ENCODE measurements at regions not wholly inside any gene's neighbourhood (a gene's known extent, or its start where the extent isn't known, plus 50 kb on each side); places are given as distances from the start of the nearest gene placed in this dataset.

- no peak for DNase-seq
Observed at GRCh38 chr10:113379091-113379490, 173.8 kb upstream of the HABP2 start.

DNA sequence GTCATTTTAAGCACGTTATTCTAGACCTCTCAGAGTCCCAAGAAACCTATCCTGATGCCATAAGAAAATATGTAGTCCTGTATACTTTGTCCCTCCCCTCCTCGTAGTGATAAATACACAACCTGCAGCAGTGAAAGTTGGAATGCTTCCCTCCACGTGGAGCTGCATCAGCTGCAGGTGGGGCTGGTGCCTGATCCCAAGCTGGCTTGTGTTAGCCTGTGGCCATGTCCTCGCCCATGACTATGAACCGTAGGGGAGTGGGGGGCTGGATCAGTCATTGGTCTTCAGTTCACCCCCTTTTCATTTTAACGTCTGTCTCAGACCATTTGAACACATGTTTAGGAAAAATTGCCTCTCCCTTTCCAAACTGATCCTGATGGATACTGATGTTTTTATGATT, 171.4 kb upstream of the HABP2 start:
- no peak for DNase-seq

DNA sequence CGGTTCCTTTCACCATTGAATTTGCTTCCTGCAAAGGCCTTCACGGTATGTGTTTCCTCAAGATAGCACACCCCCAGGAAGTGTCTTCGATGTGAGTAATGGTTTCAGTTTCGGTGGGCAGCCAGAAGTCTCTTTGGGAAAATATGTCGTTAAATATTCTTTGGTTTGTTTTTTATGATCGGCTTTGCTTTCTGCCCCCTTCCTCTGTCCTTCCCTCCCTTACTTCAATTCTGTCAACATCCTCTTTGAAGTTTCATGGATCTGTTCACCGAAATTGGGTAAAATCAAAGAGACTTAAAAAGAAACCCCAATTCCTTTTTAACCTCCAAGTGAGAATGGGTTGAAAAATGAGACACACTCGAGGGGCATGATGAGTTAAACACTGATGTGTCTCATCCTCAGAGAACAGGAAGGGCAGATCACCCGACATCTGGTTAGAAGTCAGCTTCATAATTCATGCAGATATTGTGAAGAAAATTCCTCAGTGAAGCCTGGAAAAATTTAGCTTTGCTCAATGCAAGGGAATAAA, 170.8 kb upstream of the HABP2 start:
- DNase-seq, result no peak

GRCh38 chr10:113382691-113383090, 170.2 kb upstream of the HABP2 start:
- DNase-seq, result no peak

DNA sequence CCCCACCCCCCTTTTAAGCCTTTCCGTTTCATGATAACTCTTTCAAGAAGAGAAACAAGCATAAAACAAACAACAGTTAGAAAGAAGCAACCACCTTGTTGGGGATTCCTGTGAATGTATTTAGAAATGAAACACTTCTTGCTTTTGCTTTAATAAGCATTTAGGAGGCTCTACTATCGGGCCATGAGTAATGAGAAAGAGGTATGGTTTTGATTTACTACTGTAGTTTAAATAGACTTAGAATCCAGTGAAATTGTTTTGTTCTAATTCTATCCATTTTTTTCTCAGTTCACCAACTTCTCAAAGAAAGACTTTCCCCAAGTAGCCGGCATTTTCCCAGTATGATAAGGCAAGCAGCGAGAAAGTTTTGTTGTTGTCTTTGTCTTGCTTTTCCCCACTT, 168.7 kb upstream of the HABP2 start:
- no peak for DNase-seq

- peak; percentile 26 for DNase-seq
Observed at GRCh38 chr10:113385021-113385999, 167.5 kb upstream of the HABP2 start.

- DNase-seq, result no peak
Observed at GRCh38 chr10:113386005-113386404, 166.8 kb upstream of the HABP2 start.

DNA sequence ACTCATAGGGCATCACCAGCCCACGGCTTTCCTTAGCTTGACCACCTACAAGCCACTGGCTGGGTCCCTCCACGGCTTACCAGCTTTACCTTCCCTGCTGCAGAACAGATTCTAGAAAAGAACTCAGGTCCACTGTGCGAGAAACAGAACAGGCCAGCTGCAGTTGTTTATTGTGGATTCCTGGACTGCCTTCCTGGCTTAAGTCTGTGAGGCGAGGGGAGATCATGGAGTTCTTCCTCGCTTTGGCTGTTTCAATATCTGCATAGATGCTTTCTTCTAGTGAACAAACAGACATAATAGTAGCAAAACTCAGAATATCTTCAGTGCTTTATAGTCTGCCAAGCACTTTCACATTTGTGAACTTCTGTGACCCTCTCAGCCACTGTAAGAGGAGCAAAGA, 162.9 kb upstream of the HABP2 start:
- no peak for DNase-seq

DNA sequence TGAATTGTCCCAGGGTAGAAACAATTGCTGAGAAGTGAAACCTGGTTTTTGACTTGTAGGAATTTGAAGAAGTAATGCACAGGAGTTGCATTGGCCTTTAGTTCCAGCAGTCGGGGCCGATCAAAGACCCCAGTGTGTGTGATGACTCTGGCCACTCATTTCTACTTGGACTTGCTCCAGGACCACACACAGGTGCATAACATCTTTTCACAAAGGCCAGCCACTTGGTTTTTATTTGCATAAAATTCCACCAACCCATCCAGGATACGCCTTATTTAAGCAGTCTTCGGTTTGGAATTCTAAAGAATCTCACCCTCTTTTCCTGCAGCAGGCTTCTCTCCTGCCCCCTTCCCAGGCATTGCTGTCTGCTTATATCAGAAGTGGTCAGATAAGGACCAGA, 162.0 kb upstream of the HABP2 start:
- no peak for DNase-seq

GRCh38 chr10:113397047-113397446, 155.8 kb upstream of the HABP2 start:
- no peak for DNase-seq

- no peak for DNase-seq
Observed at GRCh38 chr10:113399065-113399464, 153.8 kb upstream of the HABP2 start.

DNA sequence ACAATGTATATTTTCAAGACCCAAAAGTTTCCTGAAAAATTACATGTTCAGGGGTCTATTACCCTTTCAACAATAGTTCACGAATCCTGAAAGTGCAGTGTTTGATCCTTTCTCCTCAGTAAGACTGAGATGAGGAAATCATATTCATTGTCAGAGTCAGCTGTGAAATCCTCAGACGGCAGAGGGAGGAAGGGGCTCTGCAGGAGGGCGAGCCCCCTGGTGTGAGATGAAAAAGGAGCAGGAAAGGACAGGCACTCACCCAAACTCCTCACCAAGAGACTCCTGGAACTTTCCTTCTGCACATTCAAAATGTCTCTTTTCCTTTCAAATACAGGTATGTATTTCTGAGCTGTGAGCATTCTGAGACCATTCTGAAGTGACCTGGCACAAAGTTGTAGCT, 150.3 kb upstream of the HABP2 start:
- DNase-seq, result no peak

GRCh38 chr10:113407218-113407617, 145.6 kb upstream of the HABP2 start:
- DNase-seq, result no peak

- no peak for DNase-seq
Observed at GRCh38 chr10:113409175-113409574, 143.7 kb upstream of the HABP2 start.

DNA sequence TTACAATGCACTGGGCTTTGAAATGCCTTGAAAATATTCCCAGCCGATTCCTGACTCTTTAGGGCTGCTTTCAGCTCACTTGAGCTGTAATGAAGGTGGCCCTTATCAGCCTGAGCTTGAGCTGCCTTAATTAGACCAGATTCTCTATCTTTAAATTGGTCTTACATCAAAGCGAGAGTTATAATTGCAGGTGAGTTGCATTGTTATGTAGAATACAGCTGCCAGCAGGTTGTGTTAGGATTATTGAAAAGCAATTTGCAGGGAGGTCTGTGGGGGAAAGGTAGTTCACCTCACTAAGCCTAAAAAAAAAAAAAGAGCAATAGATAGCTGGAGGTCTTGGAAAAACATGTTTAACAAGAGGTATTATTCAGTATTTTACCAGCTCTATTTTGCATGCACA, 142.2 kb upstream of the HABP2 start:
- no peak for DNase-seq

DNA sequence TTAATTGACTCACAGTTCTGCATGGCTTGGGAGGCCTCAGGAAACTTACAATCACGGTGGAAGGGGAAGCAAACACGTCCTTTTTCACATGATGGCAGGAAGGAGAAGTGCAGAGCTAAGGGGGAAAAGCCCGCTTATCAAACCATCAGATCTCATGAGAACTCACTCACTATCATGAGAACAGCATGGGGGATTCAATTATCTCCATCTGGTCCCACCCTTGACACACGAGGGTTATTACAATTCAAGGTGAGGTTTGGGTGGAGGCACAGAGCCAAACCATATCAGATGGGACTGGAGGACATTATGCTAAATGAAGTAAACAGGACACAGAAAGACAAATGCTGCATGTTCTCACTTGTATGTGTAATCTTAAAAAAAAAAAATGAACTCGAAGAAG, 141.4 kb upstream of the HABP2 start:
- DNase-seq, result no peak

- no peak for DNase-seq
Observed at GRCh38 chr10:113412161-113412560, 140.7 kb upstream of the HABP2 start.

- no peak for DNase-seq
Observed at GRCh38 chr10:113414543-113414942, 138.3 kb upstream of the HABP2 start.

- DNase-seq, result no peak
Observed at GRCh38 chr10:113415246-113415645, 137.6 kb upstream of the HABP2 start.

DNA sequence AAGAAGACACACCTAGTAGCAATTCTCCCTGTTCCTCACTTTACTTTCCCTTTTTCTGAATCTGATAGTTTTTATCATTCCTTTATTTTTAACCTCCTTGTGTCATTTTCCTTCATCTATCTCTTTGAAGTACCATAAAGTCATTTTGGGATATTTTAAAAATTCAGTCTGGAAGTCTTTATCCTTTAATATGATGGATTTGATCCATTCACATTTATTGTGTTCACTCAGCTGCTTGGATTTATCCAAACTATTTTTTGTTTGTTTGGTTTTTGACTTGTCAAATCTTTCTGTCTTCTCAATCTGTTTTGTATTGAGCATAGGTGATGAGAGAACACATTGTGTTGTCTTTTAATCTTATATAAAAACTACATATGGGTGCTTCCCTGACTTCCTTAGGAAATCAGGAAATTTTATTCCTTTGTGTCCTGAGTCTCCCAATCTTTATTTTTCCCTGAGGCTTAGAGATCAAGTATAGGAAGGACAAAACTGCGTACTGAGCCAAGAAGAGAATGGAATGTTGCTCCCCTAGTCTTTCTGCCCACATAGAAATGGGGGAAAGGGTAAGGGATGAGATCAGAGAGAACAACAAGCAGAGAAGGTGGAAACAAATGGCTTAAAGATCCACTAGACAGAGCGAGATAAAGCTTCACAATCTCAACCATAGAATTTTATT, 132.7 kb upstream of the HABP2 start:
- no peak for DNase-seq

GRCh38 chr10:113420733-113421675, 131.8 kb upstream of the HABP2 start:
- DNase-seq, result no peak

DNA sequence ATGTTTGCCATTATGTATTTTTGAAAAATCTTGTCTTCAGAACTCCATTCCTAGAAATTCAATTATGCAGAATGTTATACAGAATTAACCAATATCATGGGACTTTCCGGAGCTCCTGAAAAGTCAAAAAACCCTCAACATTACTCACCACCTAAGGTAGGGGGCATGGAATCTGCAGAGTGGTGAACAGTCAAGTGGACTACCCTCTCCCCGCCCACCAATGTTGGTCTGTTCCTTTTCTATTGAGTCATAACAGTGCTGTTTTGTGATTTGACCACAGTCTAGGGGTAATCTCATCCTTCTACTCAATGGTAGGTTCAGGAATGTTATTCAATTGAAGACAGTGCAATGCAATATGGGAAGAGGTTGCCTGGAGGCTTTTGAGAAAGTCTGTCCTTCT, 130.5 kb upstream of the HABP2 start:
- no peak for DNase-seq

Measured in T1000 (cell line).